ENCODE measurements at regions not wholly inside any gene's neighbourhood (a gene's known extent, or its start where the extent isn't known, plus 50 kb on each side); places are given as distances from the start of the nearest gene placed in this dataset.

DNA sequence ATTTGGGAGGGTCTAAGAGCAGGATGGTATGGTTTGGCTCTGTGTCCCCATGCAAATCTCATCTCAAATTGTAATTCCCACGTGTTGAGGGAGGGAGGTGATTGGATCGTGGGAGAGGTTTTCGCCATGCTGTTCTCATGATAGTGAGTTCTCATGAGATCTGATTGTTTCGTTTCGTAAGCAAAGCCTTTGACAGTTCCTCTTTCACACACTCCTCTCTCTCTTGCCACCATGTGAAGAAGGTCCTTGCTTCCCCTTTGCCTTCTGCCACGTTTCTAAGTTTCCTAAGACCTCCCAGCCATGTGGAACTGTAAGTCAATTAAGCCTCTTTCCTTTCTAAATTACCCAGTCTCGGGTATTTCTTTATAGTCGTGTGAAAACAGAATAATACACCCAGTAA lies 553.7 kb downstream of the TAFA4 start:
- Histone ChIP-seq H3K4me3 (no peak overlapping the region), H3K9me3 (no peaks in the 10 kb centered on the region), H3K4me2 (no peak overlapping the region), H3K4me1 (no peaks in the 10 kb centered on the region), H3K27ac (no peak overlapping the region)
- TF ChIP-seq JUN (IDR thresholded peaks at IDR 0.05) (no peak), TFCP2L1 (CRISPR knock-in tag; IDR thresholded peaks at IDR 0.05) (no peak), BHLHE40 (IDR thresholded peaks at IDR 0.05; ENCODE audit: low read depth, low read length) (no peak), HOXB5 (CRISPR knock-in tag; IDR thresholded peaks at IDR 0.05) (no peak), FOXS1 (CRISPR knock-in tag; IDR thresholded peaks at IDR 0.05) (no peak), RAD21 (conservative IDR thresholded peaks at IDR 0.05 in 1 of 2, IDR thresholded peaks at IDR 0.05 in 1 of 2) (no peak), RARB (CRISPR knock-in tag; IDR thresholded peaks at IDR 0.05) (no peak), RCOR1 (IDR thresholded peaks at IDR 0.05; ENCODE audit: low read depth, low read length) (no peak), HDAC2 (IDR thresholded peaks at IDR 0.05) (no peak), ESRRA (IDR thresholded peaks at IDR 0.05; ENCODE audit: borderline replicate concordance, low read length) (no peak), JUNB (IDR thresholded peaks at IDR 0.05) (no peak), HOXA7 (CRISPR knock-in tag; IDR thresholded peaks at IDR 0.05) (no peak), CBX2 (IDR thresholded peaks at IDR 0.05; ENCODE audit: borderline replicate concordance, low read depth) (no peak), CBX8 (IDR thresholded peaks at IDR 0.05) (no peak), MAFK (IDR thresholded peaks at IDR 0.05; ENCODE audit: partially characterized antibody) (no peak), NFE2L2 (conservative IDR thresholded peaks at IDR 0.05; ENCODE audit: low read length) (no peak), EHMT2 (IDR thresholded peaks at IDR 0.05; ENCODE audit: low read depth) (no peak), FOSB (CRISPR knock-in tag; IDR thresholded peaks at IDR 0.05) (no peak), POLR2A (IDR thresholded peaks at IDR 0.05; ENCODE audit: low read length) (no peak)
- FAIRE-seq (no peak), ATAC-seq (no peak), DNase-seq (ENCODE audit: low read depth in 1 of 2, low spot score in 1 of 2) (no peak)
- WGBS (ENCODE audit: missing lambda C conversion rate): under 1% methylated on average over 8 of the region's 8 CpGs
- ChIA-PET CTCF (no interaction called here), POLR2A (no interaction called here)

DNA sequence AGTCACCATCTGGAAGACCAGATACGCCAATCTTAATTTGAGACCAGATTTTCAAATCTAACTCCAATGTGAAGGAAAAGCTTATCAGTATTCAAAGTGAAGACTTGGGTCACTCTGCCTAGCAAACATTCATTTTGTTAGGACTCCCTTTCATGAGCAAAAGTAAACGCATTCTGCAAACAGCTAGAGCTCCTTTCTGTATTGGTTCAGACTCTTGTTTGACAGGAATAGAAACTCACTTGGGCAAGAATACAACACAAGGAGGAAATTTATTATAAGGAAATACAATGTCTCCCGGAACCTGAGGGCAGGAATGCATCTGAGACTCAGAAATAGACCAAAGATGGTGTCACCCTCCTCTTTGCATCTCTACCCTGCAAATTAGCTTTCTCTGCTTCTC lies 558.6 kb downstream of the TAFA4 start:
- ChIA-PET CTCF (no interaction called here), POLR2A (no interaction called here)
- WGBS (ENCODE audit: missing lambda C conversion rate): 0% methylated on average over 3 of the region's 3 CpGs
- H3K4me2 ChIP-seq: no peak overlapping the region
- no peaks in the 10 kb centered on the region for H3K4me1 ChIP-seq
- ATAC-seq (no peak), FAIRE-seq (no peak), DNase-seq (ENCODE audit: low read depth in 1 of 2, low spot score in 1 of 2) (no peak)
- TF ChIP-seq FOSL2 (IDR thresholded peaks at IDR 0.05) (no peak), FOSL2 (CRISPR knock-in tag; IDR thresholded peaks at IDR 0.05) (no peak), BHLHE40 (IDR thresholded peaks at IDR 0.05; ENCODE audit: low read depth, low read length) (no peak), HOXB13 (CRISPR knock-in tag; IDR thresholded peaks at IDR 0.05; ENCODE audit: low read depth) (no peak), TFCP2L1 (CRISPR knock-in tag; IDR thresholded peaks at IDR 0.05) (no peak), JUNB (IDR thresholded peaks at IDR 0.05) (no peak), HOXB5 (CRISPR knock-in tag; IDR thresholded peaks at IDR 0.05) (no peak), KDM5A (IDR thresholded peaks at IDR 0.05) (no peak), ZSCAN20 (CRISPR knock-in tag; IDR thresholded peaks at IDR 0.05) (no peak), RNF2 (IDR thresholded peaks at IDR 0.05; ENCODE audit: borderline replicate concordance, low read depth) (no peak), HEYL (CRISPR knock-in tag; IDR thresholded peaks at IDR 0.05) (no peak), CHD4 (IDR thresholded peaks at IDR 0.05; ENCODE audit: borderline replicate concordance) (no peak), RARB (CRISPR knock-in tag; IDR thresholded peaks at IDR 0.05) (no peak)
- H3K27ac ChIP-seq: no peak overlapping the region
- no peaks in the 10 kb centered on the region for H3K9me3 ChIP-seq
- no peak overlapping the region for H3K4me3 ChIP-seq

DNA sequence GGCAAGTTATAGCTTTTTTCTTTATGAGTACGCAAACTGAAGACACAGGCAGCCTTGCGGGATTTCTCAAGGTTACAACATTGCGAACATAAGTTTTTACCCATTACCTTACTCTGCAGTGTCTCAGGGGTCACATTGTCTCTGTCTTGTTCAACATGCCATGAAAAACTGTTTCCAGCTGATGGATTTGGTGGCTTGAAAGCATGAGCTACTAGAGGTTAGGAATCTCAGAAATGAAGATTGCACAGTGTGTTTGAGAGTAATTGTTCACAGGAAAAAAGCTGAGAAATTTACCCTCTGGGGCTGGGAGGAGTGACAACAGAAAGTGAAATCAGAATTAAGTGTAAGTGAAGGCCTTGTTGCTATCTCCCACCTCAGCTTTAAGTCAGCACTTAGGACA lies 568.6 kb downstream of the TAFA4 start:
- 58% methylated on average over 3 of the region's 3 CpGs for WGBS (ENCODE audit: missing lambda C conversion rate)
- no peaks in the 10 kb centered on the region for H3K9me3 ChIP-seq
- no peak overlapping the region for H3K27ac ChIP-seq
- ChIA-PET POLR2A (no interaction called here), CTCF (no interaction called here)
- TF ChIP-seq ZFP36 (IDR thresholded peaks at IDR 0.05; ENCODE audit: borderline replicate concordance, partially characterized antibody) (no peak), CBX2 (IDR thresholded peaks at IDR 0.05; ENCODE audit: borderline replicate concordance, low read depth) (no peak), FOSB (CRISPR knock-in tag; IDR thresholded peaks at IDR 0.05) (no peak), E2F6 (IDR thresholded peaks at IDR 0.05; ENCODE audit: borderline replicate concordance, low read depth) (no peak), KDM5A (IDR thresholded peaks at IDR 0.05) (no peak), MYC (IDR thresholded peaks at IDR 0.05; ENCODE audit: borderline replicate concordance, low read length) (no peak), JUN (IDR thresholded peaks at IDR 0.05) (no peak), NPAS2 (CRISPR knock-in tag; IDR thresholded peaks at IDR 0.05; ENCODE audit: borderline replicate concordance) (no peak), GATA3 (IDR thresholded peaks at IDR 0.05; ENCODE audit: borderline replicate concordance) (no peak), RFX5 (IDR thresholded peaks at IDR 0.05) (no peak), HDAC2 (IDR thresholded peaks at IDR 0.05) (no peak), RCOR1 (IDR thresholded peaks at IDR 0.05; ENCODE audit: low read depth, low read length) (no peak), CHD2 (IDR thresholded peaks at IDR 0.05; ENCODE audit: low read length, partially characterized antibody) (no peak), TP53 (CRISPR knock-in tag; IDR thresholded peaks at IDR 0.05) (no peak), POLR2AphosphoS2 (conservative IDR thresholded peaks at IDR 0.05; ENCODE audit: low read length) (no peak), KDM1A (IDR thresholded peaks at IDR 0.05; ENCODE audit: low read depth) (no peak), HEYL (CRISPR knock-in tag; IDR thresholded peaks at IDR 0.05) (no peak), ZNF302 (CRISPR knock-in tag; IDR thresholded peaks at IDR 0.05) (no peak)
- TF ChIP-seq, protein P1, sequence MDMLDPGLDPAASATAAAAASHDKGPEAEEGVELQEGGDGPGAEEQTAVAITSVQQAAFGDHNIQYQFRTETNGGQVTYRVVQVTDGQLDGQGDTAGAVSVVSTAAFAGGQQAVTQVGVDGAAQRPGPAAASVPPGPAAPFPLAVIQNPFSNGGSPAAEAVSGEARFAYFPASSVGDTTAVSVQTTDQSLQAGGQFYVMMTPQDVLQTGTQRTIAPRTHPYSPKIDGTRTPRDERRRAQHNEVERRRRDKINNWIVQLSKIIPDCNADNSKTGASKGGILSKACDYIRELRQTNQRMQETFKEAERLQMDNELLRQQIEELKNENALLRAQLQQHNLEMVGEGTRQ (IDR thresholded peaks at IDR 0.05): no peak
- FAIRE-seq: no peak
- DNase-seq (ENCODE audit: low read depth in 1 of 2, low spot score in 1 of 2): no peak
- no peaks in the 10 kb centered on the region for H3K4me1 ChIP-seq
- ATAC-seq: no peak
- no peak overlapping the region for H3K4me2 ChIP-seq
- no peak overlapping the region for H3K4me3 ChIP-seq

Data from A549 (cell line).